Parathyroid adenoma (tissue), 2 donors: ENCODE measurements at regions not wholly inside any gene's neighbourhood (a gene's known extent, or its start where the extent isn't known, plus 50 kb on each side); places are given as distances from the start of the nearest gene placed in this dataset.

Experiments used
- H2AFZ ChIP-seq: fragments of 300-600 bp; sonication (generic); one replicate; pipeline ENCODE4 v1.7.0; 2017; ENCODE audit warnings: antibody characterized with exemption, mild to moderate bottlenecking
- H3K27ac ChIP-seq: fragments of 300-600 bp; sonication (generic); one replicate; pipeline ENCODE4 v1.7.0; 2017
- H3K27me3 ChIP-seq: fragments of 300-600 bp; sonication (generic); one replicate; pipeline ENCODE4 v1.7.0; 2017; ENCODE audit warnings: low read length; ENCODE audit not compliant: control insufficient read depth, insufficient read depth
- H3K36me3 ChIP-seq: fragments of 300-600 bp; sonication (generic); one replicate; pipeline ENCODE4 v1.7.0; 2017; ENCODE audit warnings: low read length; ENCODE audit not compliant: control insufficient read depth, insufficient read depth
- H3K4me1 ChIP-seq: fragments of 300-600 bp; sonication (generic); one replicate; pipeline ENCODE4 v1.7.0; 2017; ENCODE audit warnings: control low read depth
- H3K4me2 ChIP-seq: fragments of 300-600 bp; sonication (generic); one replicate; pipeline ENCODE4 v1.7.0; 2017; ENCODE audit warnings: low read length
- H3K4me3 ChIP-seq: fragments of 300-600 bp; sonication (generic); one replicate; pipeline ENCODE4 v1.7.0; 2017; ENCODE audit warnings: low read depth, low read length
- H3K79me2 ChIP-seq: fragments of 300-600 bp; sonication (generic); one replicate; pipeline ENCODE4 v1.7.0; 2017; ENCODE audit warnings: control low read depth
- H3K9ac ChIP-seq: fragments of 300-600 bp; sonication (generic); one replicate; pipeline ENCODE4 v1.7.0; 2017; ENCODE audit warnings: mild to moderate bottlenecking
- H3K9me3 ChIP-seq: fragments of 300-600 bp; sonication (generic); one replicate; pipeline ENCODE4 v1.7.0; 2017; ENCODE audit warnings: low read length; ENCODE audit not compliant: control insufficient read depth
- CTCF ChIP-seq: fragments of 300-600 bp; sonication (generic); IDR thresholded peaks from one replicate; pipeline ENCODE4 v1.7.0; 2017; ENCODE audit warnings: antibody characterized with exemption, mild to moderate bottlenecking
- donor health status: primary hyperparathyroidism.

- Histone ChIP-seq H3K4me2 (no peak overlapping the region), H3K27me3 (no peaks in the 10 kb centered on the region), H3K9me3 (no peaks in the 10 kb centered on the region), H3K27ac (no peak overlapping the region), H2AFZ (no peak overlapping the region), H3K9ac (no peak overlapping the region), H3K36me3 (no peaks in the 10 kb centered on the region), H3K4me1 (no peaks in the 10 kb centered on the region), H3K79me2 (no peaks in the 10 kb centered on the region), H3K4me3 (no peak overlapping the region)
- no peak for TF ChIP-seq CTCF
Measured at GRCh38 chr14:101046071-101046470, 142.5 kb upstream of the RTL1 start.

GRCh38 chr14:101047326-101047725 is 143.8 kb upstream of the RTL1 start:
- TF ChIP-seq CTCF, result no peak
- H3K36me3 ChIP-seq, result no peaks in the 10 kb centered on the region
- H2AFZ ChIP-seq, result no peak overlapping the region
- H3K27ac ChIP-seq, result no peak overlapping the region
- H3K9ac ChIP-seq, result no peak overlapping the region
- H3K9me3 ChIP-seq, result no peaks in the 10 kb centered on the region
- H3K4me3 ChIP-seq, result no peak overlapping the region
- no peaks in the 10 kb centered on the region for H3K4me1 ChIP-seq
- no peak overlapping the region for H3K4me2 ChIP-seq
- no peaks in the 10 kb centered on the region for H3K79me2 ChIP-seq
- H3K27me3 ChIP-seq, result no peaks in the 10 kb centered on the region

- H3K27me3 ChIP-seq, result no peaks in the 10 kb centered on the region
- H3K4me2 ChIP-seq, result no peak overlapping the region
- H3K27ac ChIP-seq, result no peak overlapping the region
- no peak overlapping the region for H2AFZ ChIP-seq
- TF ChIP-seq CTCF, result no peak
- no peaks in the 10 kb centered on the region for H3K4me1 ChIP-seq
- no peak overlapping the region for H3K4me3 ChIP-seq
- no peaks in the 10 kb centered on the region for H3K36me3 ChIP-seq
- no peaks in the 10 kb centered on the region for H3K9me3 ChIP-seq
- no peak overlapping the region for H3K9ac ChIP-seq
- H3K79me2 ChIP-seq, result no peaks in the 10 kb centered on the region
Measured at GRCh38 chr14:101048766-101049165, 145.2 kb upstream of the RTL1 start.

- no peaks in the 10 kb centered on the region for H3K36me3 ChIP-seq
- TF ChIP-seq CTCF, result no peak
Measured at GRCh38 chr14:101049511-101049910, 146.0 kb upstream of the RTL1 start.

GRCh38 chr14:101049942-101050341 is 146.4 kb upstream of the RTL1 start:
- Histone ChIP-seq H3K27ac (no peak overlapping the region), H3K4me1 (no peaks in the 10 kb centered on the region), H3K79me2 (no peaks in the 10 kb centered on the region), H2AFZ (no peak overlapping the region), H3K9ac (no peak overlapping the region), H3K4me2 (no peak overlapping the region), H3K36me3 (no peaks in the 10 kb centered on the region), H3K9me3 (no peaks in the 10 kb centered on the region), H3K4me3 (no peak overlapping the region), H3K27me3 (no peaks in the 10 kb centered on the region)
- no peak for TF ChIP-seq CTCF

More at GRCh38 chr14:101049511-101049910, 146.0 kb upstream of the RTL1 start:
- Histone ChIP-seq H3K4me3 (no peak overlapping the region), H3K9ac (no peak overlapping the region), H3K4me1 (no peaks in the 10 kb centered on the region), H3K27me3 (no peaks in the 10 kb centered on the region), H3K79me2 (no peaks in the 10 kb centered on the region), H2AFZ (no peak overlapping the region), H3K4me2 (no peak overlapping the region), H3K9me3 (no peaks in the 10 kb centered on the region), H3K27ac (no peak overlapping the region)
